ENCODE measurements at regions not wholly inside any gene's neighbourhood (a gene's known extent, or its start where the extent isn't known, plus 50 kb on each side); places are given as distances from the start of the nearest gene placed in this dataset.

DNA sequence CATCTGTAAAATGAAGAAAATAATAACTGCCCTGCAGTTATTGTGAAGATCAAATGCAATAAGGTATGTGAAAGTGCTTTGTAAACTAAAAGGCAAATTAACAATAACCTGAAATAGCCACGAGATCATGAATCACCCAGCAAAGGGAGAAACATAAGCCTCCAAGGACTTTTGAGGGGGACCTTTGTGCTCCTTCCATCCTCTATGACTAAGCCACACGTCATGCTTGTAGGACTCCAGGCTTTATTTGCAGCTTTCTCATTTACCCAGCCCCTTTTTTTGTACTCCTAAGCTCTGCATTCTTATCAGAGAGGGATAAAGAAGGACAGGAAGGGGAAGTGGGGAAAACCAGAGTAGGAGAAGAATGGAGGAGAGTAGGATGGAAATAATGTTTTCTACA lies 115.1 kb downstream of the PROX1 start:
- TF ChIP-seq POLR2AphosphoS5 (IDR thresholded peaks at IDR 0.05; ENCODE audit: low read depth, low read length) (no peak), POLR2A (IDR thresholded peaks at IDR 0.05; ENCODE audit: low read depth, low read length) (no peak)
